ENCODE measurements at regions not wholly inside any gene's neighbourhood (a gene's known extent, or its start where the extent isn't known, plus 50 kb on each side); places are given as distances from the start of the nearest gene placed in this dataset.

DNA sequence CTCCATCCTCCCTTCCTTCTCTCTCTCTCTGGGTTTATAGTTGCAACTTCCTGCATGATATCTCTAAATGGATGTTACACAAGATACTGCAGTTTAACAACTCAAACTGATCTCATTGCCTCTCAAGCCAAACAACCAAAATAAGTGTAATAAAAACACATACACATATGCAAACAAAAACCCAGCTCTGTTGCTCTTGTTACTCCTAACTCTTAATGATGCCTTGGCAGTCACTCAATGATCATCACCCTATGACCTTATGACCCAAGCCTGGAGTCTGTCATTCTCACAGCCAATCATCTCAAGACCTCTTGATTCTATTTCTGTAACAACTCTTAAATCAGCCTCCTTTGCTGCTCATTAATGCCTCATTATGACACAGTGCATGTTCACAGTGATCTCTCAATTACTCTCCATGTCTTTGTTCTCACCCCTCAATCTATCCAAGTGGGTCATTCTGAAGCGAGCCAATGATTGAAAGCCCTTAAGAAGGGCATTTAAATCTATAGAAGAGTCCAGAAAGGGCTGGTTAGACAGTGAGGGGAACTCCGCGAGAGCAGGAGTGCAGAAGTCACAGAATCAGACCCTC lies 210.9 kb downstream of the INHBA start:
- TF ChIP-seq, protein P1, sequence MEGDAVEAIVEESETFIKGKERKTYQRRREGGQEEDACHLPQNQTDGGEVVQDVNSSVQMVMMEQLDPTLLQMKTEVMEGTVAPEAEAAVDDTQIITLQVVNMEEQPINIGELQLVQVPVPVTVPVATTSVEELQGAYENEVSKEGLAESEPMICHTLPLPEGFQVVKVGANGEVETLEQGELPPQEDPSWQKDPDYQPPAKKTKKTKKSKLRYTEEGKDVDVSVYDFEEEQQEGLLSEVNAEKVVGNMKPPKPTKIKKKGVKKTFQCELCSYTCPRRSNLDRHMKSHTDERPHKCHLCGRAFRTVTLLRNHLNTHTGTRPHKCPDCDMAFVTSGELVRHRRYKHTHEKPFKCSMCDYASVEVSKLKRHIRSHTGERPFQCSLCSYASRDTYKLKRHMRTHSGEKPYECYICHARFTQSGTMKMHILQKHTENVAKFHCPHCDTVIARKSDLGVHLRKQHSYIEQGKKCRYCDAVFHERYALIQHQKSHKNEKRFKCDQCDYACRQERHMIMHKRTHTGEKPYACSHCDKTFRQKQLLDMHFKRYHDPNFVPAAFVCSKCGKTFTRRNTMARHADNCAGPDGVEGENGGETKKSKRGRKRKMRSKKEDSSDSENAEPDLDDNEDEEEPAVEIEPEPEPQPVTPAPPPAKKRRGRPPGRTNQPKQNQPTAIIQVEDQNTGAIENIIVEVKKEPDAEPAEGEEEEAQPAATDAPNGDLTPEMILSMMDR (conservative IDR thresholded peaks at IDR 0.05; ENCODE audit: low read length) = no peak
- no peak for TF ChIP-seq EZH2phosphoT487 (IDR thresholded peaks at IDR 0.05; ENCODE audit: borderline replicate concordance)
